ENCODE measurements at regions not wholly inside any gene's neighbourhood (a gene's known extent, or its start where the extent isn't known, plus 50 kb on each side); places are given as distances from the start of the nearest gene placed in this dataset.

DNA sequence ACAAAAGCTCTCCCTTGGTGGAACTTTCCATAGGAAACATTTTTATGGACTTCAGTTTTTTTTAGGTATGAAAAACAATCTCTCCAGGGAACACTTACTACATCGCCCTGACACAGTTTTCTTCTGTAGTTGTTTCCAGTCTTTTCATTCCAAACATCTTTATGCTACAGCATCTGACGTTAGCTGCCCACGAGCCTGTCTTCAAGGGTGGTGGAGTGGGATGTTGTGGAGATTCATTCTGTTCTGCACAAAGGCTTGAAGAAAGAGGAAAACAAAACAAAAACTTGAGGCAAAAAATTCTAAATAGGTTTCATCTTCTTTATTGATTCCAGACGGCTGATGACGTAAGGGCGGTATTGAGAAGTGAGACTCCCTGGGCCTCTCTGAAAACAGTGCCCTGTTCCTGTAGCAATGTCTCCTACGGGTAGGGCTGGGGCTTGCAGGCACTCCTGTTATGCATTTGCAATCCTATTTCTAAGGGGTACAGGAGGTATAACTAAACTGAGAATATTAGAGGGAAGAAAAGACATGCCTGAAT, 375.0 kb downstream of the RNF144A start:
- TF ChIP-seq, protein P1, sequence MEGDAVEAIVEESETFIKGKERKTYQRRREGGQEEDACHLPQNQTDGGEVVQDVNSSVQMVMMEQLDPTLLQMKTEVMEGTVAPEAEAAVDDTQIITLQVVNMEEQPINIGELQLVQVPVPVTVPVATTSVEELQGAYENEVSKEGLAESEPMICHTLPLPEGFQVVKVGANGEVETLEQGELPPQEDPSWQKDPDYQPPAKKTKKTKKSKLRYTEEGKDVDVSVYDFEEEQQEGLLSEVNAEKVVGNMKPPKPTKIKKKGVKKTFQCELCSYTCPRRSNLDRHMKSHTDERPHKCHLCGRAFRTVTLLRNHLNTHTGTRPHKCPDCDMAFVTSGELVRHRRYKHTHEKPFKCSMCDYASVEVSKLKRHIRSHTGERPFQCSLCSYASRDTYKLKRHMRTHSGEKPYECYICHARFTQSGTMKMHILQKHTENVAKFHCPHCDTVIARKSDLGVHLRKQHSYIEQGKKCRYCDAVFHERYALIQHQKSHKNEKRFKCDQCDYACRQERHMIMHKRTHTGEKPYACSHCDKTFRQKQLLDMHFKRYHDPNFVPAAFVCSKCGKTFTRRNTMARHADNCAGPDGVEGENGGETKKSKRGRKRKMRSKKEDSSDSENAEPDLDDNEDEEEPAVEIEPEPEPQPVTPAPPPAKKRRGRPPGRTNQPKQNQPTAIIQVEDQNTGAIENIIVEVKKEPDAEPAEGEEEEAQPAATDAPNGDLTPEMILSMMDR (IDR thresholded peaks at IDR 0.05; ENCODE audit: low read depth, low read length) = no peak
- TF ChIP-seq POLR2A (IDR thresholded peaks at IDR 0.05; ENCODE audit: extremely low read depth, insufficient read length) = no peak
- no peak for TF ChIP-seq MYC (IDR thresholded peaks at IDR 0.05; ENCODE audit: low read depth, low read length)

Measured in NB4 (cell line).